ENCODE measurements at regions not wholly inside any gene's neighbourhood (a gene's known extent, or its start where the extent isn't known, plus 50 kb on each side); places are given as distances from the start of the nearest gene placed in this dataset.
"Not testable (repeated sequence)": the region's sequence is repeated elsewhere in the genome, so short reads cannot be mapped to it uniquely, and the experiment has no call there.

GRCh38 chr20:26073972-26074371 lies 377.3 kb upstream of the ZNF337 start:
- H2AFZ ChIP-seq (ENCODE audit: low read length); CTCF ChIA-PET (ENCODE audit: unreplicated experiment); H3K4me3 ChIP-seq (ENCODE audit: low read depth, low read length, poor library complexity, severe bottlenecking); H4K20me1 ChIP-seq (ENCODE audit: insufficient read depth, low read length); H3K27ac ChIP-seq (ENCODE audit: low read depth, low read length, poor library complexity, severe bottlenecking); H3K9me2 ChIP-seq (ENCODE audit: insufficient read depth, low read length); DNase-seq (ENCODE audit: low spot score); POLR2A ChIA-PET; H3K36me3 ChIP-seq (ENCODE audit: insufficient read depth, low read length); H3K4me1 ChIP-seq (ENCODE audit: insufficient read depth, low read length, poor library complexity, severe bottlenecking); H3K79me2 ChIP-seq (ENCODE audit: insufficient read depth, low read depth, low read length); intact Hi-C loops (cut with micrococcal nuclease; ENCODE audit: unreplicated experiment); H3K4me2 ChIP-seq (ENCODE audit: low read length); BruUV-seq (replicated peaks); H3K9me3 ChIP-seq (ENCODE audit: low read length): not testable (repeated sequence)

DNA sequence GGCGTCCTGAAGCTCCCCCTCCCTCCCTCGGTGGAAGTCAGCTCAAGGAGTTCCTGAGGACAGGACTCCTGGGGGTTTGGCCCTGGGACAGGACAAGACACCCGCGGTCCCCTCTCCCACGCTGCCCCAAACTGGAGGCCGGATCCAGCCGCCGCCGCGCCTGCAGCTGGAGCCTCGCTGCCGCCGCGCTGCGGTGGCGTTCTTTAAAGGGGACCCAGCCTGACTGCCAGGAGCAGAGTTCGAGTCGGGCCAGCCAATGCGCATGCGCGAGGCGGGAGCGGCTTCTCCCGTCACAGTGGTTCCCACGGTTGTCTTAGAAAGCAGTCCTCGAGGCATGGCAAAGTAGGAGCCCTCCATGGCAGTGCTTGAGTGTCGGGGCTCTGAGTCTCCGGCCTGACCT lies 362.7 kb upstream of the ZNF337 start:
- H3K4me2 ChIP-seq (ENCODE audit: low read length); H3K4me1 ChIP-seq (ENCODE audit: insufficient read depth, low read length, poor library complexity, severe bottlenecking); H3K9me2 ChIP-seq (ENCODE audit: insufficient read depth, low read length); DNase-seq (ENCODE audit: low spot score); H3K36me3 ChIP-seq (ENCODE audit: insufficient read depth, low read length); H4K20me1 ChIP-seq (ENCODE audit: insufficient read depth, low read length); POLR2A ChIA-PET; H2AFZ ChIP-seq (ENCODE audit: low read length); H3K27ac ChIP-seq (ENCODE audit: low read depth, low read length, poor library complexity, severe bottlenecking); CTCF ChIA-PET (ENCODE audit: unreplicated experiment); H3K4me3 ChIP-seq (ENCODE audit: low read depth, low read length, poor library complexity, severe bottlenecking); intact Hi-C loops (cut with micrococcal nuclease; ENCODE audit: unreplicated experiment); H3K79me2 ChIP-seq (ENCODE audit: insufficient read depth, low read depth, low read length); BruUV-seq (replicated peaks); H3K9me3 ChIP-seq (ENCODE audit: low read length): not testable (repeated sequence)

- CTCF ChIA-PET (ENCODE audit: unreplicated experiment); BruUV-seq (replicated peaks): not testable (repeated sequence)
Observed at GRCh38 chr20:26058446-26058845, 361.8 kb upstream of the ZNF337 start.

GRCh38 chr20:26057135-26057752 lies 360.6 kb upstream of the ZNF337 start:
- H3K4me1 ChIP-seq (ENCODE audit: insufficient read depth, low read length, poor library complexity, severe bottlenecking); DNase-seq (ENCODE audit: low spot score); BruUV-seq (replicated peaks); H3K4me3 ChIP-seq (ENCODE audit: low read depth, low read length, poor library complexity, severe bottlenecking); H3K9me3 ChIP-seq (ENCODE audit: low read length); CTCF ChIA-PET (ENCODE audit: unreplicated experiment); POLR2A ChIA-PET; H3K4me2 ChIP-seq (ENCODE audit: low read length); H3K9me2 ChIP-seq (ENCODE audit: insufficient read depth, low read length); H4K20me1 ChIP-seq (ENCODE audit: insufficient read depth, low read length); H3K27ac ChIP-seq (ENCODE audit: low read depth, low read length, poor library complexity, severe bottlenecking); intact Hi-C loops (cut with micrococcal nuclease; ENCODE audit: unreplicated experiment); H2AFZ ChIP-seq (ENCODE audit: low read length); H3K36me3 ChIP-seq (ENCODE audit: insufficient read depth, low read length); H3K79me2 ChIP-seq (ENCODE audit: insufficient read depth, low read depth, low read length): not testable (repeated sequence)

More at GRCh38 chr20:26058446-26058845, 361.8 kb upstream of the ZNF337 start:
- H3K79me2 ChIP-seq (ENCODE audit: insufficient read depth, low read depth, low read length); H3K9me2 ChIP-seq (ENCODE audit: insufficient read depth, low read length); H3K27ac ChIP-seq (ENCODE audit: low read depth, low read length, poor library complexity, severe bottlenecking); H3K4me3 ChIP-seq (ENCODE audit: low read depth, low read length, poor library complexity, severe bottlenecking); H3K4me1 ChIP-seq (ENCODE audit: insufficient read depth, low read length, poor library complexity, severe bottlenecking); H4K20me1 ChIP-seq (ENCODE audit: insufficient read depth, low read length); DNase-seq (ENCODE audit: low spot score); H3K4me2 ChIP-seq (ENCODE audit: low read length); H2AFZ ChIP-seq (ENCODE audit: low read length); H3K9me3 ChIP-seq (ENCODE audit: low read length); POLR2A ChIA-PET; H3K36me3 ChIP-seq (ENCODE audit: insufficient read depth, low read length); intact Hi-C loops (cut with micrococcal nuclease; ENCODE audit: unreplicated experiment): not testable (repeated sequence)

DNA sequence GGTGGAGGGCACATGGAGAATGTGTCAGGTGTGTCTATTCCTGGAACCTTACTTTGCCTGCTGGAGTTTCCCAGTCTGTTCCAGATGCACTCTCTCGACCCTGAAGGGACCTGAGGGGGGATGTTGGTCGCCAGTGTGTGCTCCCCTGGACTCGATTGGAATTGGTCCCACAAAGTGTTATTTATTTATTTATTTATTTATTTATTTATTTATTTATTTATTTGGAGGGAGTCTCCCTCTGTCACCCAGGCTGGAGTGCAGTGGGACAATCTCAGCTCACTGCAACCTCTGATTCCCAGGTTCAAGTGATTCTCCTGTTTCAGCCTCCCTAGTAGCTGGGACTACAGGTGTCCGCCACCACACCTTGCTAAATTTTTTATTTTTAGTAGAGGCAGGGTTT lies 329.1 kb upstream of the ZNF337 start:
- CTCF ChIA-PET (ENCODE audit: unreplicated experiment); H4K20me1 ChIP-seq (ENCODE audit: insufficient read depth, low read length); H3K79me2 ChIP-seq (ENCODE audit: insufficient read depth, low read depth, low read length); H3K27ac ChIP-seq (ENCODE audit: low read depth, low read length, poor library complexity, severe bottlenecking); H3K4me2 ChIP-seq (ENCODE audit: low read length); intact Hi-C loops (cut with micrococcal nuclease; ENCODE audit: unreplicated experiment); H3K9me3 ChIP-seq (ENCODE audit: low read length); H3K36me3 ChIP-seq (ENCODE audit: insufficient read depth, low read length); DNase-seq (ENCODE audit: low spot score); H3K4me1 ChIP-seq (ENCODE audit: insufficient read depth, low read length, poor library complexity, severe bottlenecking); POLR2A ChIA-PET; H3K4me3 ChIP-seq (ENCODE audit: low read depth, low read length, poor library complexity, severe bottlenecking); H3K9me2 ChIP-seq (ENCODE audit: insufficient read depth, low read length); BruUV-seq (replicated peaks); H2AFZ ChIP-seq (ENCODE audit: low read length): not testable (repeated sequence)

- H3K9me3 ChIP-seq (ENCODE audit: low read length); BruUV-seq (replicated peaks); H3K4me2 ChIP-seq (ENCODE audit: low read length); H3K9me2 ChIP-seq (ENCODE audit: insufficient read depth, low read length); DNase-seq (ENCODE audit: low spot score); POLR2A ChIA-PET; H3K36me3 ChIP-seq (ENCODE audit: insufficient read depth, low read length); H3K27ac ChIP-seq (ENCODE audit: low read depth, low read length, poor library complexity, severe bottlenecking); CTCF ChIA-PET (ENCODE audit: unreplicated experiment); intact Hi-C loops (cut with micrococcal nuclease; ENCODE audit: unreplicated experiment); H2AFZ ChIP-seq (ENCODE audit: low read length); H3K79me2 ChIP-seq (ENCODE audit: insufficient read depth, low read depth, low read length); H3K4me1 ChIP-seq (ENCODE audit: insufficient read depth, low read length, poor library complexity, severe bottlenecking); H4K20me1 ChIP-seq (ENCODE audit: insufficient read depth, low read length); H3K4me3 ChIP-seq (ENCODE audit: low read depth, low read length, poor library complexity, severe bottlenecking): not testable (repeated sequence)
Observed at GRCh38 chr20:26010942-26011276, 314.3 kb upstream of the ZNF337 start.
